ENCODE measurements at regions not wholly inside any gene's neighbourhood (a gene's known extent, or its start where the extent isn't known, plus 50 kb on each side); places are given as distances from the start of the nearest gene placed in this dataset.

GRCh38 chr11:90856790-90857189, 633.9 kb upstream of the CHORDC1 start:
- TF ChIP-seq CTCF (IDR thresholded peaks at IDR 0.05; ENCODE audit: low read depth, low read length), result no peak
- TF ChIP-seq EZH2phosphoT487 (IDR thresholded peaks at IDR 0.05; ENCODE audit: low read depth), result no peak
